ENCODE measurements at regions not wholly inside any gene's neighbourhood (a gene's known extent, or its start where the extent isn't known, plus 50 kb on each side); places are given as distances from the start of the nearest gene placed in this dataset.

DNA sequence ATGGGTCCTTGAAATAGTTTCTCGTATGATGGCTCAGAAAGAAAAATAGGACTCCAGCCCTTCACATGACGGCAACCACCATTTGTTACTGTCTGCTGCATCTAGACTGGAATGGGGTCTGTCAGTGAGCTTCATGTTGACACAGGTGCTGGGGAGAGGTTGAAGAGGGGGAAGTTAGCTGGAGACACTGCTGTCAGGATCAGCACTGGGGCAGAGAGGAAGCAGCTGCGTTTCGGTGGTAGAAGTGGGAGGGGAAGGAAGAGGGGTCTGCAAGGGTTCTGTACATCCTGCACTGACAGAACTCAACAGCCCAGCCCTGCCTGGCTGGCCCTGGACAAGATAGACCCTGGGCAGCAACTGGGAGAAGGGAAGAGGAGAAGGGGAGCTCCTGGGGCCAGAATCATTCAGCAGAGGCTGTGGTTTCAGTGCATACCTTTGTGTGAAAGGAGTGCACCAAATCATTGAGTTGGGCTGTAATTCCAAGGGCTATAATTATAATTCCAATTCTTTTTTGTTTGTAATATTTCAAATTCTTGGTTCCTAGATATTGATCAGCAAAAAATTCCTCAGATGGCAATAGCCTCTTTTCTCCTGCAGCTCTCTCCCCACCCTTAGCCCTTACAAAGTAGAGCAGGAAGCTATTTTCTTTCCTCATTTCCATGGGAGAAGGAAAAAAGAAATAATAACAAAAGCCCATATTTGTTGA lies 119.4 kb upstream of the C1GALT1C1 start:
- no peak for ATAC-seq

DNA sequence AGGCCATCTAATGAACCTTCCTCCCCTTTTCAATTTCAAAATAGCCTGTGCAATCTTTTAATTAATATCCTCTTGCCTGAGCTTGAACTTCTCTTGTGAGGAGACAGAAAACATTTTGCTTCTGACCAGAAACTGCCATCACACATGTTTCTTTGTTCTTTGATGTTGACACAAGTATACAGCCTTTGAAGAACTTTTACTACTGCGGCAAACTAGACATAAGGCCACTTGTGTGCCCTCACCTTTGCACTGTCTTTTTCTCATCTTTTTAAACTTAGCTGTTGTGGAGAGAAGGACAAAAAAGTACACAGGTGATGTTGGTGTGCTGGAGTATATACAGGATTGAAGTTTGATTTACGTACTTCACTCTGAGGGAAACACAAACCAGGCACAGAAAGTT lies 116.3 kb upstream of the C1GALT1C1 start:
- TF ChIP-seq, protein P1, sequence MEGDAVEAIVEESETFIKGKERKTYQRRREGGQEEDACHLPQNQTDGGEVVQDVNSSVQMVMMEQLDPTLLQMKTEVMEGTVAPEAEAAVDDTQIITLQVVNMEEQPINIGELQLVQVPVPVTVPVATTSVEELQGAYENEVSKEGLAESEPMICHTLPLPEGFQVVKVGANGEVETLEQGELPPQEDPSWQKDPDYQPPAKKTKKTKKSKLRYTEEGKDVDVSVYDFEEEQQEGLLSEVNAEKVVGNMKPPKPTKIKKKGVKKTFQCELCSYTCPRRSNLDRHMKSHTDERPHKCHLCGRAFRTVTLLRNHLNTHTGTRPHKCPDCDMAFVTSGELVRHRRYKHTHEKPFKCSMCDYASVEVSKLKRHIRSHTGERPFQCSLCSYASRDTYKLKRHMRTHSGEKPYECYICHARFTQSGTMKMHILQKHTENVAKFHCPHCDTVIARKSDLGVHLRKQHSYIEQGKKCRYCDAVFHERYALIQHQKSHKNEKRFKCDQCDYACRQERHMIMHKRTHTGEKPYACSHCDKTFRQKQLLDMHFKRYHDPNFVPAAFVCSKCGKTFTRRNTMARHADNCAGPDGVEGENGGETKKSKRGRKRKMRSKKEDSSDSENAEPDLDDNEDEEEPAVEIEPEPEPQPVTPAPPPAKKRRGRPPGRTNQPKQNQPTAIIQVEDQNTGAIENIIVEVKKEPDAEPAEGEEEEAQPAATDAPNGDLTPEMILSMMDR (IDR thresholded peaks at IDR 0.05), result no peak
- no peak overlapping the region for H3K27ac ChIP-seq
- intact Hi-C loops (cut with DNase I), result no loop called here
- no peak overlapping the region for H3K4me3 ChIP-seq
- no peaks in the 10 kb centered on the region for H3K36me3 ChIP-seq
- H3K27me3 ChIP-seq, result no peaks in the 10 kb centered on the region
- H3K9me3 ChIP-seq, result no peaks in the 10 kb centered on the region
- H3K4me1 ChIP-seq, result no peaks in the 10 kb centered on the region
- ATAC-seq (no peak), DNase-seq (no peak)

More for the DNA sequence above, 119.4 kb upstream of the C1GALT1C1 start:
- Histone ChIP-seq H3K27ac (no peak overlapping the region), H3K36me3 (no peaks in the 10 kb centered on the region), H3K27me3 (no peaks in the 10 kb centered on the region), H3K4me1 (no peaks in the 10 kb centered on the region), H3K9me3 (no peaks in the 10 kb centered on the region), H3K4me3 (no peak overlapping the region)
- intact Hi-C loops (cut with DNase I), result no loop called here
- DNase-seq, result peak in 1 of 4 donors; percentile 13
- TF ChIP-seq, protein P1 (IDR thresholded peaks at IDR 0.05), result no peak

DNA sequence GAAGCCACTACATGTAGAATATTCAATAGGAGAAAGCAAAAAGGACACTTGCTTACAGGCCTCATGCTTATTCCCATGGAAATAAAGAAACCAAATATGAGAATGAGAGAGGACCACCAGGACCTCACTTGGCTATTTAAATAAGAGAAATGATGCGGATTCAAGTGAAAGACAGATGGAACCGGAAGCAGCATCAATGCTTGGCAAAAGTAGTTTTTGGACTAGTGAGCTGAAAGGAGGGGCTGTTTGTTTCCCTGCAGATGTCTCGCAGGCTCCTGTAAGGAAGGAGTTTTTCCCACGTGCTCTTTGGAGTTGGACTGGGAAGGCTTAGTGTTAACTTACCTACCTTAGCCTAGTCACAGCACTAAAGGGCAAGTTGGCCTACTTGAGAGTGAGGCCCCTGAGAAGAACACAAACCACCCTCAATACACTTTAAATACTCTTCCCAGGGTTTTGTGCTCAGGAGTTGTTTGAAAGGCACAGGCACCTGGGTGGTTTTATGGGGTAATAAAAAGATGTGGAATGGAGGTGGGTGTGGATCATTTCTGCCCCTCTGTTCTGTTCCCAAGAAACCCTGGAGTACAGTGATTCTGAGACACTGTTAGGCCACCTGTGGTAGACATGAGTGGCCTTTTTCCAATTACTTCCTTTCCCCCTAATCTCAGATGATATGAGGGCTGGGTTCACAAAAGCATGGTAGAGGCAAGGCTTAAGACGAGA lies 113.3 kb upstream of the C1GALT1C1 start:
- Histone ChIP-seq H3K4me3 (no peak overlapping the region), H3K4me1 (no peaks in the 10 kb centered on the region), H3K27ac (no peak overlapping the region), H3K27me3 (no peaks in the 10 kb centered on the region), H3K9me3 (no peaks in the 10 kb centered on the region), H3K36me3 (no peaks in the 10 kb centered on the region)
- TF ChIP-seq, protein P1 (IDR thresholded peaks at IDR 0.05), result no peak
- no peak for ATAC-seq
- intact Hi-C loops (cut with DNase I), result no loop called here
- no peak for DNase-seq

DNA sequence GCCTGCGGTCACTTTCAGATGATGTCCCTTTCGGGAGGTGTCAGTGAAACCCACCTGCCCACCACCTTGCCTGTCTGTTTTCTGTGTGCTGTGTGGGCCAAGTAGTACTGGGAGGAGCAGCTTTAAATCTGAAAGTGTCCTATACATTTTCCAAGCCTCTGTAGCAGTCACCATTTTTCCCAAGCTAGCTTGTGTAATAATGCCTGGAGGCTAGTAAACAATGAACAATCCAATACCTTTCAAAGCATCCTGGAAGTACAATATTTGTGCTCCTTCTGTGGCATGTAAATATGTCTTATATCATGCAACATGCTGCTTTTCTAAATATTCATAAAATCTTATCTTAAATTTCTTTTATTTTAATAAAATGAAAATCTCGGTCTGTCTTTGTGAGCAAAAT lies 111.6 kb upstream of the C1GALT1C1 start:
- ATAC-seq (no peak), DNase-seq (no peak)
- Histone ChIP-seq H3K36me3 (no peaks in the 10 kb centered on the region), H3K27me3 (no peaks in the 10 kb centered on the region), H3K9me3 (no peaks in the 10 kb centered on the region), H3K4me3 (no peak overlapping the region), H3K4me1 (no peaks in the 10 kb centered on the region), H3K27ac (no peak overlapping the region)
- intact Hi-C loops (cut with DNase I), result no loop called here
- TF ChIP-seq, protein P1 (IDR thresholded peaks at IDR 0.05), result no peak

DNA sequence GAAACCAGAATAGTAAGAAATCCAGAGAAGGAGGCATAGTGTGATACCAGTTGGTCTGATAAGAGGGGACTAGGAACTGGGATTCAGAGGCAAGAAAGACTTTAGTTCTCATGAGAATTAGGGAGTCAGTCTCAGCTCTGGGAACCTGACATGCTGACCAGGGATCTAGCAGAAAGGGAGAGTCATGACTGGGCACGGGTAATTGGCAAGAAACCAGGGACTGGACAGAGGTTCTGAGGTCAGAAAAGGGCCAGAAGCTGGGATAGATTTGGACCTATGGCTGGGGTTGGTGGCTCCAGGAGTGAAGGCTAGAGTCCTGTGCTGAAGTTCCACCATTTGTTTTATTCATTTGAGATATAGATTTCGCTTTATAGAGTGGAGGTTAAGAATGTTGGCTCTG lies 110.2 kb upstream of the C1GALT1C1 start:
- TF ChIP-seq, protein P1 (IDR thresholded peaks at IDR 0.05), result no peak
- no peak for ATAC-seq
- intact Hi-C loops (cut with DNase I), result no loop called here
- Histone ChIP-seq H3K27me3 (no peaks in the 10 kb centered on the region), H3K4me1 (no peaks in the 10 kb centered on the region), H3K36me3 (no peaks in the 10 kb centered on the region), H3K4me3 (no peak overlapping the region), H3K27ac (no peak overlapping the region), H3K9me3 (no peaks in the 10 kb centered on the region)
- DNase-seq, result no peak

Data from left lung (tissue), 4 donors.